HG03521 (cell line): ENCODE measurements at regions not wholly inside any gene's neighbourhood (a gene's known extent, or its start where the extent isn't known, plus 50 kb on each side); places are given as distances from the start of the nearest gene placed in this dataset.
"Not testable (repeated sequence)": the region's sequence is repeated elsewhere in the genome, so short reads cannot be mapped to it uniquely, and the experiment has no call there.

Experiments
- ATAC-seq: cut with Tn5 transposase; IDR thresholded peaks from one replicate; pipeline ENCODE4 v1.9.1; 2021; ENCODE audit warnings: mild to moderate bottlenecking, moderate library complexity; ENCODE audit not compliant: unreplicated experiment

DNA sequence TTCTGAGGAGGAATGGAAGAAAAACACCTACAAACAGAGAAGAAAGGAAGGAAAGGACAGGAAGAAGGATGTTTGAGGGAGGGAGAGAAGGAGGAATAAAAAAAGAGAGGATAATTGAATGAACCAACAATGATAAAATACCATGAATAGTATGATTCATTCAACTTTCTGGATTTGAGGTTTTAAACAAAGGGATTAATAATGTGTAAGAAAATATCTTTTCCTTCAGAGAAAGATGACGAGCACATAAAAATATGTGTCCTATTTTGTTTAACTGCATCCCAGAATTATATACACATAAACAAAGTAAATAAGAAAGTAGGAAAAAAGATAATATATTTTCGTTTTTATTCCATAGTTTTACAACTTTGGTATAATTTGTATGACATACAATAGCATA, 1380.4 kb downstream of the STIM2 start:
- ATAC-seq, result no peak

DNA sequence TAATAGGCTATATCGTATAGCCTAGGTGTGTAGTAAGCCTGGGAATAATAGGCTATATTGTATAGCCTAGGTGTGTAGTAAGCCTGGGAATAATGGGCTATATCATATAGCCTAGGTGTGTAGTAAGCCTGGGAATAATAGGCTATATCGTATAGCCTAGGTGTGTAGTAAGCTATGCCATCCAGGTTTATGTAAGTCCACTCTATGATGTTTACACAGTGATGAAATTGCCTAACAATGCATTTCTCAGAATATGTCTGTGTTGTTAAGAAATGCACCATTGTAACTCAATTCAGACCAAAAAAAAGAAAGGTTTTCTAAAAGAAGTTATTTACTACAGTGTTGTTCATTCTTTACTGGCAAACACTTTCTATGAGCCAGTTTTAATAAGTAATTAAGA, 1387.2 kb downstream of the STIM2 start:
- ATAC-seq, result no peak

DNA sequence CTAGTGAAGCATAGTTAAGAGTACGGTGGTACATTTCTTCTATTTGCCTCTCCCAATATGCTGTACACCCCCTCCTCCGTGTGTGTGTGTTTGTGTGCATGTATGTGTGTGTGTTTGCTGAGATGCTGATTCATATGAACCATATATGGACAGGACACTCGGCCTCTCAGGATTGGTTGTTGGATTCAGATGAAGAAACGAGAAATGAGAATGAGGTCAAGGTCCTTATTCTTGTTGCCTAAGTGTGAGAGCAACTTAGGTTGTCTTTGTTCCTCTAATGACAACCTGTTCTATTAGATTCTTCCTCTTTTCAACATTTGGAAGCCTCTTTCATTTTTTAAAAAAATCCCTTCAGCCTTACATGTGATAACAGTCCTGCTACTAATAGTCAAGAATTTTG, 1387.6 kb downstream of the STIM2 start:
- no peak for ATAC-seq

DNA sequence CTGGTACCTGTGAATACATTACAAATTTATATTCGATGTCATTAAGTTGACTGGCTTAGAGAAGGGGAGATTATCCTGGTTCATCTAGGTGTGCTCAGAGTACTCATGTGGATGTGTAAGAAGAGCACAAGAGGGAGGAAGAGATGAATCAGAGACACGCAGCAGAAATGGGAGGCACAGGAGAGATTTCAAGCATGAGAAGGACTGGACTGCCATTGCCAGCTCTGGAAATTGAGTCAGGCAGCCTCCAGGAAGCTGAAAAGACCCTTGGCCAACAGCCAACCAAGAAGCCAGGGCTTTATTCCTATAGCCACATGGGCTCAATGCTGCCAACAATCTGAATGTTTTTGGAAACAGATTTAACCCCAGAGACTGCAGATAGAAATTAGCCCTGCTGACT, 1390.0 kb downstream of the STIM2 start:
- no peak for ATAC-seq

DNA sequence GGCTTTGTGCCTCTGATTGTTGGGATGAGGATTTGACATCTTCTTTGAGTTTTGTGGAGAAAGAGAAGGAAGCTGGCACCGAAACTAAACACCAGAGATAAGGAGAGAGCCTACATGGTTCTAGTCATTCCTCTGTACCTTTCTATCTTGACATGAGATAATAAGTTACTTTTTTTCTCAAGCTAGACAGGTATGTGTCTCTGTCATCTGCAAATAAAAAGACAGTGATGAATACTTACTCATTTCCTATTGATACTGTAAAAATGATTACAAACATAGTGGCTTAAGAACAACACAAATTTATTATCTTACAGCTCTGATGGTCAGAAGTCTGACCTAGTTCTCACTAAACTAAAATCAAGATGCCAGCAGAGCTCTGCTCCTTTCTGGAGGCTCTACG, 1391.2 kb downstream of the STIM2 start:
- no peak for ATAC-seq

DNA sequence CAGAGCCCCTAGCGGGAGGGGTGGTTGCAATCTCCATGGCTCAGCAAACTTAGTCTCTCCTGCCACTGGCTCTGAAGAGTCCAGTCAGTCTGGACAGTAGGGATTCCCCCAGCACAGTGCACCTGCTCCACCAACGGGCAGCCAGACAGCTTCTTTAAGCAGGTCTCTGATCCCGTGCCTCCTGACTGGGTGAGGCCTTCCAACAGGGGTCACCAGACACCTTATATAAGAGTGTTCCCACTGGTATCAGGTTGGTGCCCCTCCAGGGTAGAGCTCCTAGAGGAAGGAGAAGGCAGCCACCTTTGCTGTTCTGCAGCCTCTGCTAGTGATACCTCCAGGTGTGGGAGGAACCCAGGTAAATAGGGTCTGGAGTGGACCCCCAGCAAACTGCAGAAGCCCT, 1393.4 kb downstream of the STIM2 start:
- ATAC-seq, result no peak

DNA sequence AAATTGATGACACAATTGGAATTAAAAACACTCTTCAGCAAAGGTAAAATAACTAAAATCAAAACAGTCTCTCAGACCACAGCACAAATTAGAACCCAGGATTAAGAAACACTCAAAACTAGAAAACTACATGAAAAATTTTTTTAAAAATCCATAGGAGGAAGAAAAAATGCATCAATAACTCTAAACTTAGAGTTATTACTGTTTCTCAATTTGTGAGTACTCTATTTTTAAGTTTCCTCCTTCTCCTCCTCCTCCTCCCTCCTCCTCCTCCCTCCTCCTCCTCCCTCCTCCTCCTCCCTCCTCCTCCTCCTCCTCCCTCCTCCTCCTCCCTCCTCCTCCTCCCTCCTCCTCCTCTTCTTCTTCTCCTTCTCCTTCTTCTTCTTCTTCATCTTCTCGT, 1395.7 kb downstream of the STIM2 start:
- no peak for ATAC-seq

DNA sequence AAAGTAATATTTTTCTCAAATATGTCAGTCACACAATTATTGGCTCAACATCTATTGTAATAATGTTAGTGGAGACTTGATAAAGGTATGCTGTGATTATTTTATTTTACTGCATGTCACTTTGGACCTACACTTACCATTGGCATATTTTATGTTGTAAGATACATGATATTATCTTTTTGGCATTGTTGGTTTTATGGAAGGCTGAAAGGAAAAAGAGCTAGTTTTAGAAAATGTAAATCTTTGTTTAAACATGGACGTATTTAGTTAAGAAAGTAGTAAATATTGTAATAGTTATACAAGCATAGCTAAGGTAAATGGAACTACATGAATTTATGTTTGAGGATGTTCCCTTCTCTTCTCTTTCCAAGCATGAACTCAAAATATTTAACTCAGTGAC, 1399.3 kb downstream of the STIM2 start:
- no peak for ATAC-seq

DNA sequence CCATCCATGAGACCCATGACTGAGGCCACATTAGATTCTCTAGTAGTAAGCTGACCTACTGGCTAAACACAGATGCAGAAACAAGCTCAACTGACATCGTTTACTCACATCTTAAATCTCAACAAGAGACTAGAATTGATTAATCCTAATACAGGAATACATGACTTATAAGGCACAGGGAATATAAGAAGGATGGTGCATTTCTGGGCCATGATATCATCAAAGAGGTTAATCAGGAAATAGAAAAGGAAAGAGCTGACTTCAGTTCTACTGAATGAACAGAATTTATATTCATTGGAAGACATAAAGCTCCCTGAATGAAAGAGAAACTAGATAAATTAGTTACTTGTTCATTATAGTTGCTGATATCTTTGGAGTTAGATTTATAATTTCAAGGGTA, 1406.5 kb downstream of the STIM2 start:
- no peak for ATAC-seq

DNA sequence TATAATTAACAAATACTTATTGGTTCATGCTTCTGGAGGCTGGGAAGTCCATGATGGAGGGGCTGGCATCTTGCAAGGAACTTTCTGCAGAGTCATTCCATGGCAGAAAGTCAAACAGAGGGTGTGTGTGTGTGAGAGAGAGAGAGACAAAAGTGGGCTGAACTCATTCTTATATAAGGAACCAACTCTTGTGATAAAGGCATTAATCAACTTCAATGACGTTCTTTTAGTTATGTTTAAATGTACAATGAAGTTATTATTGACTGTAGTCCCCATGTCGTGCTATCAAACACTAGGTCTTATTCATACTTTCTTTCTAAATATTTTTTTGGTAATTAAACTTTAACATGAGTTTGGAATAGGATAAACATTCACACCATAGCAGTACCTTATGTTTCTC, 1408.8 kb downstream of the STIM2 start:
- ATAC-seq, result no peak

DNA sequence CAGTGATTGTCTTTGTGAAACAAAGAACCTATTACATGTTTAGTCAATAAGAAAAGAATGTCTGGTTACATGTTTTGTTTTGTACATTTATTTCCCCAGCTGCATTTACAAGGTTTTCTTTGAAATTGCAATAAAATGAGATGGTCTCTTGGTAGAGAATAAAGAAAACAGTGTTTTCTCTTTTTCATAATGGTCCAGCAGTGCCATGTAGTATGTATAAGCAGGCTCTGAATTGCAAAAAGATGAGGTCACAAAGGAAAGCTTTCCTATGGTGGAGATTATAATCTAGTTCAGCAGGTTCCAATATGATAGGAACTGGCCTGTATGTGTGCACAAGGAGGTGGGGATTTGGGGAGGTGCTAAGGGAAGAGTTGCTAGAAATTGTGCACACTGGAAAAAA, 1417.3 kb downstream of the STIM2 start:
- no peak for ATAC-seq

DNA sequence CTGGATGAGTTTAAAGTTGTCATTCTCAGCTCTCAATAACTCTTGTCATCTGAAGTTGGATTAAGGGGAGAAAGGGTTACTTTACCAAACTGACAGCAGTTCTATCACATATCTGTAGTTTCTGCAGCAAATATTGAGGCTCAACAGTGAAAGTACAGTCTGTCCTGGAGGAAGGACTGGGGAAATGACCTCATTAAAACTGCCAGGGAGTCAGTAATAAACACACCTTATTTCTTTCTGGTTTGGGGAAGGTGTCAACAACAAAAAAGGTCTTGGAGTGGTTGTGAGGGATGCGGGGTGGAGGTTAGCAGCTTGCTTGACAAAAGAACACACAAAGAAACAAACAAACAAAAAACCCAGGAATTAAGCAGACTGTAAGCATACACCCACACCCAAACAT, 1418.0 kb downstream of the STIM2 start:
- no peak for ATAC-seq

DNA sequence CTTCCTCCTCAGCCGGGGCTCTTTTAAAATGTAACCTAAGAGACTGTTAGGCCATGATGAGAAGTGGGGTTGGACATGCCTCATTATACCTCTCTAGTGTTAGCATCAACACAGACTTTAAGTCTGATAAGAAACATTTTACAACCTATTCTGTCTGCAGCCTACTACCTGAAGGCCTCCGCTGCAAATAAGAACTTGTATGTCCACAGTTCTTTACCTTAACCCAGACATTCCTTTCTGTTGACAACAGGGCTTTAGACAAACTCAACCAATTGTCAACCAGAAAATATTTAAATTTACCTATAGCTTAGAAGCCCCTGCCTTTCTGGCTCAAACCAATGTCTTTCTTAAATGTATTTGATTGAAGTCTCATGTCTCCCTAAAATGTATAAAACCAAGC, 1418.6 kb downstream of the STIM2 start:
- ATAC-seq, result no peak

DNA sequence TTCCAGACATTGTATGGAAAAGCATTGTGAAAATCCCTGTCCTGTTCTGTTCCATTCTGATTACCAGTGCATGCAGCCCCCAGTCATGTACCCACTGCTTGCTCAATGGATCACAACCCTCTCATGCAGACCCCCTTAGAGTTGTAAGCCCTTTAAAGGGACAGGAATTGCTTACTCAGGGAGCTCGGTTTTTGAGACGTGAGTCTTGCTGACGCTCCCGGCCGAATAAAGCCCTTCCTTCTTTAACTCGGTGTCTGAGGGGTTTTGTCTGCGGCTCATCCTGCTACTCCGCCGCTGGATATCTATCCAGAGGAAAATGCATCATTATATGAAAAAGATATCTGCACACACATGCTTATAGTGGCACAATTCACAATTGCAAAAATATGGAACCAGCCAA, 1425.6 kb downstream of the STIM2 start:
- not testable (repeated sequence) for ATAC-seq

DNA sequence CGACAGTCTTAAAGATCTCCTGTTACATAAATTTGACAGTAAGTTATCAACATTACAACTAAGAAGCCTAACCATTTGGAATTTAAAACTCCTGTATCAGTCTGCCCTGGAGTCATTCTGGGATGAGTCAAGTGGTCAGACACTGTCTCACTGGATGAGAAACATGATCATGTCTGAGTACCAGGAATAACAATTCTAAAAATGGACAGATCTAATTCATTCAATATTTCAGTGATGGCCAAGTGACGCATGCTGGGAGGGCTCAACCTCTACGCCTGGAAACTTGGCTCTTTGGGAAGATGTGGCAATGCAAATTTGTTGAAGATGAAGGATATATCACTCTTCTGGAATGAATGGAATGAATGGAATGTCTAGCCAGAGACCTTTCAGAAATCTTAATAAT, 1427.2 kb downstream of the STIM2 start:
- ATAC-seq, result no peak

DNA sequence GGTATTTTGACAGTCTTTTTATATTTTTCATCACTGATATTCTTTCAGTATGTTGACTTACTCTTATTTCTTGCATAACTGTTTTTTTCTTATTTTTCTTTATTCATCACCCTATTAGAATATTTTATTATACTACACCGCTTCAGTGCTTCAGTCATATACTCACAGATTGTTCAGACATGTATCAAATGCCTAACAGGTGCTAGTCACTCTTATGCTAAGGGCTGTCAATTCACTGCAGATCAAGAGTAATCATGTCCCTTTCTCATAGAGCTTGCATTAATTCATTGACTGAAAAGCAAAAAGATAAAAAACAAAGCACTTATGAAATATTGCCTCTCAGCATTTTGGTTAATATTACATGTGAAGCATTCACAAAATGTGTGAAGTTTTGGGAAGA, 1435.6 kb downstream of the STIM2 start:
- no peak for ATAC-seq

DNA sequence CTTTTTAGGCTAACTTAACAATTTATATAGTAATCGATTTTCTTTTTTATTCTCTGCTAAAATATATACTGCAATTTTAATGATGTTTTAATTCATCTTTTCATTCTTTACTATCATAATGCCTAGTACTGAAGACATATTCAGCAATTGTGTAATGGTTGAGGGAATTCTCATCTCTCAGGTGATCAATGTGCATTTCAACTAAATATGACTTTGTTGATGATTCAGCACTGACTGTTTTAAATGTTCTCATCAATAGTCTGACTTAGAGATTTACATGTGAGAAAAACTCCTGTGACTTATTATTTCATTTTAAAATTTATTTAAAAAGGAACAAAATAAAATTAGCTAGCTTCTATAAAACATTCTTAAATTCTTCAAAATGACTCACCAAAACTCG, 1450.3 kb downstream of the STIM2 start:
- no peak for ATAC-seq

DNA sequence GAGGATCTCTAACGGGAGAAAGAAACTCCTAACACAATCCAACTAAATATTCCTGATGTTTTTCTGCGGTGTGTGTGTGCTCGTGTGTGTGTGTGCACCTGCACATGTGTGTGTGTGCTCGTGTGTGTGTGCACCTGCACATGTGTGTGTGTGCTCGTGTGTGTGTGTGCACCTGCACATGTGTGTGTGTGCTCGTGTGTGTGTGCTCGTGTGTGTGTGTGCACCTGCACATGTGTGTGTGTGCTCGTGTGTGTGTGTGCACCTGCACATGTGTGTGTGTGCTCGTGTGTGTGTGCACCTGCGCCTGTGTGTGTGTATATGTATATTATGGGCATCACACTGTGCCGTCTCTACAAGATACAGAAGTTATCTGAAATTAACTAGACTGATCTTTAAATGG, 1451.9 kb downstream of the STIM2 start:
- ATAC-seq, result not testable (repeated sequence)

DNA sequence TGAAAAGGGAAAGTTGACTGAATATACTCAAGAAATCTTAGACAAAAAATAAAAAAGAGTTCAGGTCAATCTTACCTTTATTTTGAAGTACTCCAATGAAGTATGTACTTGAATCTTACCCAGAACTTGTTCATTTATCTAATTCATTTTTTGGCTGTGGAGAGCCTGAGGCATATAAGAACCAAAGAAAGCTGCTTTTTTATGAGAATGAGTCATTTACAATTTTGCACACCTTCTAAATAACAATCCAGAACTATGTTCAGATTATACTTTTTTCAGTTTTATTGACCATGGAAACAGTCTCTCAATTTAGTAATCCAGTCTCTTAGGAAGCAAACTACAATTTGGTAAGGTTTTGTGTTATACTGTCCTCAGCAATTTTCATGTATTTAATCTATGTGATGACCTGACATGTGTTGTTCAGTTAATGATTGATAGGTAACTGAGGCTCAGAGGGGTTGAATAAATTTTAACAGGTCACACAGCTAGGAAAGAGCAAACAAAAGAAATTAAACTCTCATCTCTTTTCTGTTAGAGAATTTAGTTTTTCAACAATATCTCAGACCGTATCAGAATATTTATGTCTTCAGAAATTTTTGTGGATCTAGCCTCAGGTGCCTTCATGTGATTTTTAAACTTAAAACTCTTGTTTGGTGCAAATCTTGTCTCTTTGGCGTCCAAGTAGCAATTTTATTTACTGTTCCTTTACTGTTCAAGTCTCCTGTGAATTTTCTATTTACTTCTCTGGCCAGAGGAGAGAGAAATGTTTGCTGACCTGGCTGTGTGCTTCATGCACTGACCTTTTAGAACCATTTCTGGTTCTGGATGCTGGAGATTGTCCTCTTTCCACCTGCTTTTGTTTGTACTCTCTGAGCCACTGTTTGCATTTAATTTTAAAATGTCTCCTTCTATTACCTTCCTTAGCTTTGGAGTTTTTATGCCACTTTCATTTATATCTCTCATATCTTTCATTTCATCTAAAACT, 1453.4 kb downstream of the STIM2 start:
- ATAC-seq, result no peak

DNA sequence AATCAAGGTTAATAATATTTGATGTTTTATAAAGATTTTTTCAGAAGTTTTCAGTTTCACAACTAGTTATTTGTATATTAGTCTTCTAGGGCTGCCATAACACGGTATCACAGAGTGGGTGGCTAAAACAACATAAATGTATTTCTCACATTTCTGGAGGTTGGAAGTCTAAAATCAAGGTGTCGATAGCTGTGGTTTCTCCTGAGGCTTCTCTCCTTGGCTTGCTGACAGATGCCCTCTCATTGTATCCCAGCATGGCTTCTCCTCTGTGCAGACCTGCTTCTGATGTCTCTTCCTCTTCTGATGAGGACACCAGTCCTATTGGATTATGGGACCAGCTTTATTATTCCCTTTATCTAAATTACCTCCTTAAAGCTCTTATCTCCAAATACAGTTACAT, 1456.6 kb downstream of the STIM2 start:
- ATAC-seq, result no peak

DNA sequence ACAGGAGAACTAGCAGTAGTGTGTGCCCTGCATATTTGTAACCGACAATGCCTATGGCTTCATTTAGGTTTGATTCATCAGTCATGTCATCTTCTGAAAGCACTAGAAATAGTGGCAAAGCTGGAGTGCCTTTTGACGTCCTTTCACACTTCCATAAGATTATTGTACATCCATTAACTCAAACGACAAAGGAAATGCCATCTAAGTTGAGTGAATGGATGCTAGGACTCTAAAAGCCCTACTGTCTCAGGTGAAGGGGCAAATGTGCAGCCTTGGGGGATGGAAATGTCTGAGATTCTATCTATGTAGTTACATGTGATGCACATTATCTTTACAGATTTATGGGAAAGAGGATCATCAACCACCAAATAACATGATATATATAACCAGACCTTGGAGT, 1473.6 kb downstream of the STIM2 start:
- ATAC-seq, result no peak

DNA sequence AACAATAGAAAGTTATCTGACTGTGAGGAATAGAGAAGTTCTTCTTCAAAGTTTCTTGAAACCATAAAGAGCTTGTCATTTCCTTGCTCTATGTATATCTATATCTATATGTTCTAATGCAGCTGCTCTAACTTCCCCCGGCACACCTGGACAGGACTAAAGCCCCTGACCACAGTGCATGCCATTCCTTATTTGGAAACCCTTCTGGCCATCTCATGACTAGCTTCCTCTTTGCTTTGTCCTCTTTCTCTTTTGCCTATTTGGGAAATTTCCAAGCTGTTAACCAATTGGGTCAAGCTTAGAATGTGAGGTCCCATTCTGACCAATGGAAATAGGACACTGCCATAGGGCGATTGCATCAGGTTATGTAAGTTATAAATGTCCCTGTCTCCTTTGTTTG, 1481.1 kb downstream of the STIM2 start:
- no peak for ATAC-seq

DNA sequence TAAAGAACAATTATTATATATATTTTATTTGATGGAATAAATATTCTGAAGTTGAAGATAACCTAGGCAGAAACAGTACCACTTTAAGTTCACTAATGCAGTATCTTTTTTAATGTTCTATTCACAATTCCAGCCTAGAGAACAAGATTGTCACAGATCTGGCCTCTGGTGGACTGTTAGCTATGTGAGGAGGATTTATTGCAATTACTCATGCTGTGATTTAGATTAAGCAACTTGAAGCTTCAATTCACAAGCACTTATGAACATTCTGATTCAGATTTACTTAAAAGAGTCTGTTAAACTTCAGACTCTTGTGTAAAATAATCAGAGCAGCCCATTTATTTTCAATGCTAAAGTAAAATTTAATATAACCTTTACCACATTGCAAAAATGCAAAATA, 1489.8 kb downstream of the STIM2 start:
- ATAC-seq, result no peak
